Dendritic cell treated with granulocyte-macrophage colony-stimulating factor and Interleukin-4, amounts not matched to agents 40 ng/mL and 50 ng/mL, for 4 days (primary cell): ENCODE measurements at regions not wholly inside any gene's neighbourhood (a gene's known extent, or its start where the extent isn't known, plus 50 kb on each side); places are given as distances from the start of the nearest gene placed in this dataset.

ENCODE experiments used
- H3K27ac Mint-ChIP-seq: one replicate; pipeline ENCODE4 v1.8.0; 2022; ENCODE audit warnings: mild to moderate bottlenecking, mixed read lengths
- H3K27me3 Mint-ChIP-seq: one replicate; pipeline ENCODE4 v1.8.0; 2022; ENCODE audit warnings: mild to moderate bottlenecking, mixed read lengths
- H3K36me3 Mint-ChIP-seq: one replicate; pipeline ENCODE4 v1.8.0; 2022; ENCODE audit warnings: low read depth, mixed read lengths
- H3K4me1 Mint-ChIP-seq: one replicate; pipeline ENCODE4 v1.8.0; 2022; ENCODE audit warnings: low read depth, mixed read lengths
- H3K4me3 Mint-ChIP-seq: one replicate; pipeline ENCODE4 v1.8.0; 2022; ENCODE audit warnings: mild to moderate bottlenecking, moderate library complexity, mixed read lengths
- H3K9me3 Mint-ChIP-seq: one replicate; pipeline ENCODE4 v1.8.0; 2022; ENCODE audit warnings: mixed read lengths
- intact Hi-C: fragments of 100-400 bp; cut with micrococcal nuclease; formaldehyde crosslinking; loops from one replicate; pipeline ENCODE4 v1.15.0; 2022

- intact Hi-C loops, result no loop called here
- Mint-ChIP-seq H3K4me1 (peaks cover 49% of the 10 kb centered on the region), H3K27ac (peak overlapping the region; percentile 11), H3K4me3 (no peak overlapping the region), H3K36me3 (no peaks in the 10 kb centered on the region), H3K27me3 (no peaks in the 10 kb centered on the region), H3K9me3 (no peaks in the 10 kb centered on the region)
Measured at GRCh38 chr2:237259201-237259600, 154.8 kb downstream of the COL6A3 start.

- Mint-ChIP-seq H3K27ac (no peak overlapping the region), H3K9me3 (no peaks in the 10 kb centered on the region), H3K27me3 (no peaks in the 10 kb centered on the region), H3K4me1 (peaks cover 49% of the 10 kb centered on the region), H3K4me3 (no peak overlapping the region), H3K36me3 (no peaks in the 10 kb centered on the region)
- intact Hi-C loops, result no loop called here
Measured at GRCh38 chr2:237260039-237260620, 153.8 kb downstream of the COL6A3 start.

GRCh38 chr2:237260686-237261085 is 153.3 kb downstream of the COL6A3 start:
- no peak overlapping the region for H3K27ac Mint-ChIP-seq
- intact Hi-C loops, result no loop called here
- H3K27me3 Mint-ChIP-seq, result no peaks in the 10 kb centered on the region
- peaks cover 49% of the 10 kb centered on the region for H3K4me1 Mint-ChIP-seq
- H3K4me3 Mint-ChIP-seq, result no peak overlapping the region
- H3K9me3 Mint-ChIP-seq, result no peaks in the 10 kb centered on the region
- no peaks in the 10 kb centered on the region for H3K36me3 Mint-ChIP-seq

- no peak overlapping the region for H3K27ac Mint-ChIP-seq
- H3K4me1 Mint-ChIP-seq, result peaks cover 48% of the 10 kb centered on the region
- intact Hi-C loops, result no loop called here
- no peaks in the 10 kb centered on the region for H3K27me3 Mint-ChIP-seq
- no peaks in the 10 kb centered on the region for H3K9me3 Mint-ChIP-seq
- H3K36me3 Mint-ChIP-seq, result no peaks in the 10 kb centered on the region
- H3K4me3 Mint-ChIP-seq, result no peak overlapping the region
Measured at GRCh38 chr2:237261327-237261726, 152.6 kb downstream of the COL6A3 start.

GRCh38 chr2:237262838-237263771 is 150.9 kb downstream of the COL6A3 start:
- intact Hi-C loops, result no loop called here
- H3K9me3 Mint-ChIP-seq, result no peaks in the 10 kb centered on the region

GRCh38 chr2:237264480-237265219 is 149.3 kb downstream of the COL6A3 start:
- no peaks in the 10 kb centered on the region for H3K9me3 Mint-ChIP-seq
- no peak overlapping the region for H3K4me3 Mint-ChIP-seq
- H3K27me3 Mint-ChIP-seq, result no peaks in the 10 kb centered on the region
- no peak overlapping the region for H3K27ac Mint-ChIP-seq
- H3K36me3 Mint-ChIP-seq, result no peaks in the 10 kb centered on the region
- intact Hi-C loops, result no loop called here
- H3K4me1 Mint-ChIP-seq, result peaks cover 20% of the 10 kb centered on the region

More at GRCh38 chr2:237262838-237263771, 150.9 kb downstream of the COL6A3 start:
- Mint-ChIP-seq H3K27me3 (no peaks in the 10 kb centered on the region), H3K4me3 (no peak overlapping the region), H3K36me3 (no peaks in the 10 kb centered on the region), H3K4me1 (peaks cover 31% of the 10 kb centered on the region), H3K27ac (no peak overlapping the region)

- H3K4me1 Mint-ChIP-seq, result peaks cover 5% of the 10 kb centered on the region
- intact Hi-C loops, result no loop called here
- no peak overlapping the region for H3K4me3 Mint-ChIP-seq
- H3K27me3 Mint-ChIP-seq, result peaks cover 5% of the 10 kb centered on the region
- H3K27ac Mint-ChIP-seq, result no peak overlapping the region
- H3K36me3 Mint-ChIP-seq, result no peaks in the 10 kb centered on the region
- no peaks in the 10 kb centered on the region for H3K9me3 Mint-ChIP-seq
Measured at GRCh38 chr2:237268004-237268708, 145.8 kb downstream of the COL6A3 start.

GRCh38 chr2:237269138-237269875 is 144.7 kb downstream of the COL6A3 start:
- Mint-ChIP-seq H3K4me1 (no peaks in the 10 kb centered on the region), H3K27me3 (peaks cover 5% of the 10 kb centered on the region), H3K4me3 (no peak overlapping the region), H3K27ac (no peak overlapping the region), H3K9me3 (no peaks in the 10 kb centered on the region), H3K36me3 (no peaks in the 10 kb centered on the region)
- intact Hi-C loops, result no loop called here

GRCh38 chr2:237270520-237270919 is 143.4 kb downstream of the COL6A3 start:
- Mint-ChIP-seq H3K27ac (no peak overlapping the region), H3K4me3 (no peak overlapping the region), H3K27me3 (peaks cover 5% of the 10 kb centered on the region), H3K4me1 (no peaks in the 10 kb centered on the region), H3K36me3 (no peaks in the 10 kb centered on the region), H3K9me3 (no peaks in the 10 kb centered on the region)
- intact Hi-C loops, result no loop called here

GRCh38 chr2:237271698-237272652 is 142.0 kb downstream of the COL6A3 start:
- H3K27ac Mint-ChIP-seq, result no peak overlapping the region
- peaks cover 5% of the 10 kb centered on the region for H3K27me3 Mint-ChIP-seq
- H3K4me1 Mint-ChIP-seq, result no peaks in the 10 kb centered on the region
- H3K9me3 Mint-ChIP-seq, result no peaks in the 10 kb centered on the region
- H3K36me3 Mint-ChIP-seq, result no peaks in the 10 kb centered on the region
- no peak overlapping the region for H3K4me3 Mint-ChIP-seq
- intact Hi-C loops, result no loop called here
